Liver (tissue), 3 donors: ENCODE measurements at regions not wholly inside any gene's neighbourhood (a gene's known extent, or its start where the extent isn't known, plus 50 kb on each side); places are given as distances from the start of the nearest gene placed in this dataset.

Experiments
- ATF3 ChIP-seq: IDR thresholded peaks from 2 replicates; pipeline ENCODE4 v1.6.1; 2016; ENCODE audit warnings: antibody characterized with exemption
- TF ChIP-seq, protein P1 (sequence below): IDR thresholded peaks from 2 replicates; pipeline ENCODE4 v1.6.1; 2016; ENCODE audit warnings: antibody characterized with exemption
- TF ChIP-seq, protein P2 (sequence below): fragments of 150-350 bp; IDR thresholded peaks from 2 replicates; pipeline ENCODE4 v1.5.1; 2017; ENCODE audit warnings: improper control_type of control experiment, low read depth, low read length; ENCODE audit not compliant: missing input control
- donor health status: healthy.
- donor health status: healthy.

- TF ChIP-seq, protein P1, sequence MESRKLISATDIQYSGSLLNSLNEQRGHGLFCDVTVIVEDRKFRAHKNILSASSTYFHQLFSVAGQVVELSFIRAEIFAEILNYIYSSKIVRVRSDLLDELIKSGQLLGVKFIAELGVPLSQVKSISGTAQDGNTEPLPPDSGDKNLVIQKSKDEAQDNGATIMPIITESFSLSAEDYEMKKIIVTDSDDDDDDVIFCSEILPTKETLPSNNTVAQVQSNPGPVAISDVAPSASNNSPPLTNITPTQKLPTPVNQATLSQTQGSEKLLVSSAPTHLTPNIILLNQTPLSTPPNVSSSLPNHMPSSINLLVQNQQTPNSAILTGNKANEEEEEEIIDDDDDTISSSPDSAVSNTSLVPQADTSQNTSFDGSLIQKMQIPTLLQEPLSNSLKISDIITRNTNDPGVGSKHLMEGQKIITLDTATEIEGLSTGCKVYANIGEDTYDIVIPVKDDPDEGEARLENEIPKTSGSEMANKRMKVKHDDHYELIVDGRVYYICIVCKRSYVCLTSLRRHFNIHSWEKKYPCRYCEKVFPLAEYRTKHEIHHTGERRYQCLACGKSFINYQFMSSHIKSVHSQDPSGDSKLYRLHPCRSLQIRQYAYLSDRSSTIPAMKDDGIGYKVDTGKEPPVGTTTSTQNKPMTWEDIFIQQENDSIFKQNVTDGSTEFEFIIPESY, result no peak
- TF ChIP-seq, protein P2, sequence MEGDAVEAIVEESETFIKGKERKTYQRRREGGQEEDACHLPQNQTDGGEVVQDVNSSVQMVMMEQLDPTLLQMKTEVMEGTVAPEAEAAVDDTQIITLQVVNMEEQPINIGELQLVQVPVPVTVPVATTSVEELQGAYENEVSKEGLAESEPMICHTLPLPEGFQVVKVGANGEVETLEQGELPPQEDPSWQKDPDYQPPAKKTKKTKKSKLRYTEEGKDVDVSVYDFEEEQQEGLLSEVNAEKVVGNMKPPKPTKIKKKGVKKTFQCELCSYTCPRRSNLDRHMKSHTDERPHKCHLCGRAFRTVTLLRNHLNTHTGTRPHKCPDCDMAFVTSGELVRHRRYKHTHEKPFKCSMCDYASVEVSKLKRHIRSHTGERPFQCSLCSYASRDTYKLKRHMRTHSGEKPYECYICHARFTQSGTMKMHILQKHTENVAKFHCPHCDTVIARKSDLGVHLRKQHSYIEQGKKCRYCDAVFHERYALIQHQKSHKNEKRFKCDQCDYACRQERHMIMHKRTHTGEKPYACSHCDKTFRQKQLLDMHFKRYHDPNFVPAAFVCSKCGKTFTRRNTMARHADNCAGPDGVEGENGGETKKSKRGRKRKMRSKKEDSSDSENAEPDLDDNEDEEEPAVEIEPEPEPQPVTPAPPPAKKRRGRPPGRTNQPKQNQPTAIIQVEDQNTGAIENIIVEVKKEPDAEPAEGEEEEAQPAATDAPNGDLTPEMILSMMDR, result no peak
- no peak for TF ChIP-seq ATF3
Measured at GRCh38 chr15:70469182-70469581, 294.2 kb downstream of the UACA start.
